T-helper 2 cell (primary cell): ENCODE measurements at regions not wholly inside any gene's neighbourhood (a gene's known extent, or its start where the extent isn't known, plus 50 kb on each side); places are given as distances from the start of the nearest gene placed in this dataset.

Experiments
- DNase-seq, 5 experiments: peaks; one replicate each; pipeline versions ENCODE4 v3.0.0 to v3.0.0-alpha.2; 2012 to 2022

DNA sequence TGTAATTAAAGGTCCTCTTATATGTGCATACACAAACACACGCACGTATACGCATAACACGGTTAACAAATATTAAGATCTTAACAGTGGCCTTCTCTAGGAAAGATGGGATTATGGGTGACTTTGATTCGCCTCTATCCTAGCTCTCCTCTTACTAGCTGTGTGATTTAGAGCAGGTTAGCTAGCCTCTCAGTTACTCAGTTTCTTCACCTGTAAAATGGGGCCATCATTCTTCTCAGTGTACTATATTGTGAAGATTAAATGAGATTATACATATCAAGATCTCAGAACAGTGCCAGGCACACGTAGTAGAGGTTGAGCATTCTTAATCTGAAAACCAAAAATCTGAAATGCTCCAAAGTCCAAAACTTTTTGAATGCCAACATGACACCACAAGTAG is 159.3 kb downstream of the BCOR start:
- no peak for DNase-seq

DNA sequence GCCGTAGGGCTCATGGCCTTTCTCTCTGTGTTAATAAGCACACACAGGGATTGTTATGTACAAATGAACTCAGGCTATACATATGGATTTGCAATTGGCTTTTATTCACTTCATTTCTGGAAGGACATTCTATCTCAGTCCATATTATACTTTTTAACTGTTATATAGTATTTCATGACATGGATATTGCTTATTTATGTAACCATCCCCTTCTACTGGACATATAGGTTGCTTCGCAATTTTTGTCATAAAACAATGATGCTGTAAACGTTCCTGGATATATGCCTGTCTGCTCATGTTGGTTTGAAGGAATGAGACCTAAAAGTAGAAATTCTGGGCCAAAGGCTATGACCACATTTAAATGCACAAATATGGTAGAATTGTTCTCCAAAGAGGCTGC is 158.1 kb downstream of the BCOR start:
- no peak for DNase-seq

DNA sequence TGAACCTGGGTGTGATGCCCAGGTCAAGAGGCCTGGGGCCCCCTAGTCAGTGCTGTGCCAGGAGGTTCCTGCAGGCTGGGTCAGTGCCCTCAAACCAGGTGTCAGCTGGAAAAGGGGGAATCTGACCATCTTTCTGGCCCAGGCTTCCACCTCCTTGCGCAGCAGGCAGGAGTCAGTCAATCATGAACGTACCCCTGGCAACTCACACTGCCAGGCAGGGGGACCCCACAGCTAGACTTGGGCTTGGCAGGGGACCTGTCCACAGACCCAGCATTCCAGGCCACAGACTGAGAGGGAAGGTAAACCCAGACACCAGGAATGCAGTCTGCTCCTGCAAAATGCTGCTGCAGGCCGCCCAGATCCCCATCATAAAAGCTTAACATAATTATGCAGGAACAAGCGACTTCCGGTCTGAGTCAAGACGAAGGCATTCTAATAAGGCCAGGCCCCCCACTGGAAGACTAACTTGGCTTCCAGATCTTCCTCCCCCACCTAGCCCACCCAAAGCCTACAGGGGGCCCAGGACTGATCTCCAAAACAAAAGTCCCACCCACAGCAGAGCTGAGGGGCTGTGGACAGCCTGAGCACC is 156.3 kb downstream of the BCOR start:
- DNase-seq = no peak

DNA sequence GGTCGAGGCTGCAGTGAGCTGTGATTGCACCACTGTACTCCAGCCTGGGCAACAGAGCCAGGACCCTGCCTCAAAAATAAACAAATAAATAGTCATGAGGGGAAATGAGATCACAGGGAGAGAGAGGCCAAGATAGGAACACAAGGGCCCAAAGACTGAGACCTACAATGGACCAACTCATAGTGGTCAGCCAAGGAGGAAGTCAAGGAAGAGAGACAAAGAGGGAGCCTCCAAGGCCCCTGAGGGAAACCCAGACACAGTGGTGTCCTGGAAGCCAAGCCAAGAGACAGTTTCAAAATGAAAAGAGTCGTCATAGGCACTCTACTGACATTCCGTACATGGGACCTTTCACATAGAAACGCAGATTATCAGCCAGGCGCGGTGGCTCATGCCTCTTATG is 153.3 kb downstream of the BCOR start:
- DNase-seq = no peak

DNA sequence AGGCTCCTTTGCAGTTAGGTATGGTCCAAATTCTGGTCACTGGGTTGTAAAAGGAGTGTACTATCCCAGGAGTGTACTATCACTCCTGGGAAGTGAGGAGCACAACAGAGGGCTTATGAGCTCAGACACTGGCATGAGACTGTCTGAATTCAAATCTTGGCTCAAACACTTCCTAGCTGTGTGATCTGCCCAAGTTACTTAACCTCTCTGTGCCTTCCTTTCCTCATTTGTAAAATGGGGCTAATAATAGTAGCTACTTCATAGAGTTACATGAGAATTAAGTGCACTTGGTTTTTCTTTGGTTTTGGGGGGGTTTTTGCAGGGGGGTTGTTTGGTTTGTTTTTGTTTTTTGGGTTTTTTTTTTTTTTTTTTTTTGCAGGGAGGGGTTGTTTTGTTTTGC is 152.0 kb downstream of the BCOR start:
- no peak for DNase-seq

DNA sequence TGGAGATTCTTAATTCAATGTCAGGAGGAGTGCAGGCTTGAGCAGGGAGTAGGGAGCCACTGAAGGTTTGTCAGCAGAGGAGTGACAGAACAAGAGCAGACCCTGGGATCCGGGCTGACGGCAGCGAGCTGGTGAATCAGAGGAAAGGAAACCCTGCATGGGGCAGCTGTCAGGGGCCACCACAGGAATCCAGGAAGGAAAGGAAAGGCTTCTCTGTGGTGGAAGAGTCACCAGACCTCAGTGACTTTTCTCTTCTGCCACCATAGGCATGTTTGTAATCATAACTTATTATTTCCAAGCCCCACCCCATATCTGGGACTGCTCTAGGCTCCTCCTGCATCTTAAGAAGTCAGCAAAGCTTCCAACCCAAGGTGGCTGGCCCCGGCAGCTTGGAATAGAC is 150.9 kb downstream of the BCOR start:
- DNase-seq = no peak

DNA sequence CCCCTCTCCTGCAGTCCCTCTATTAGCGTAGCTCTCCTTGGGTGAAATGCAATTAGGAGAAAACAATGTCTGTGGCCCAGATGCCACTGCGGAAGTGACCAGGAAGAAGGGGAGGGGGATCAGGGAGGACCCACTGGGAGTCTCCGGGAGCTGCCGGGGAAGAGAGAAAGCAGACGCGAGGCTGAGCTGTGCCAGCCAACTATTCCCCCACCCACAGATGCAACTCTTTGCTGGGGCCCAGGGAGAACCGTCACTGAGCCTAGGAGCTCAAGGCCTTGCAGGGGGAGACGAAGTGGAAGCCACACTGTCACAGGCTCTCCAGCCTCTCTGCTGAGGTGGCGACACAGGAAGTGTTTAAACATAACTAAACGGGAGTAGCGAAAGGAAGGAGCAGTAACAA is 149.2 kb downstream of the BCOR start:
- DNase-seq = no peak

DNA sequence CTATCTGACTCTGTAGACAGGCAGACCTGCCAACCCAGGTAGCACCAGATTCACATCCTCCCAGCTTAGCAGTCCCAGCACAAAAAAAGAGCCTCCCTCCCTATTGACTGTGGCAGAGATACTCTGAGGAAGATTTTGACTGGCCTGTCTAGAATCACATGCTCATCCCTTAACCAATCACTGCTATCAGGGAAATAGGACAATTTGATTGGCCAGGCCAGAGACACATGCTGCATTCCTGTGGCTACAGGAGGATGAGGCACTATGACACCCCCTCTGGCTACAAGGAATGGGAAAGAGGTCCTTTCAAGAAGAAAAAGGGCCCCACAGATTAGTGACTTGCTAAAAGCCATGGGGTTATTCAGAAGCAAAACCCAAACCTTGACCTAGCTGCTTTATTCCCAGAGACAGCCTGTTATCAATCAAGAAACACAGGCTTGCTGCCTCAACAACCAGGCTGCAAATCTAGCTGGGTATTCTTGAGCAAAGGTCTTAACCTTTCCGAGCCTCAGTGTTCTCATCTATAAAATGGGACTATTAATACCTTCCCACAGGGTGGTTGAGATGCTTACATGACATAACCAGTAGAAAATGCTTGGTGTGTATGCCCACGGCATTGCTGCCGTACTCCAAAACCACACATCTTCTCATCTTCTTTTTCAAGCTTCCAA is 147.6 kb downstream of the BCOR start:
- no peak for DNase-seq

DNA sequence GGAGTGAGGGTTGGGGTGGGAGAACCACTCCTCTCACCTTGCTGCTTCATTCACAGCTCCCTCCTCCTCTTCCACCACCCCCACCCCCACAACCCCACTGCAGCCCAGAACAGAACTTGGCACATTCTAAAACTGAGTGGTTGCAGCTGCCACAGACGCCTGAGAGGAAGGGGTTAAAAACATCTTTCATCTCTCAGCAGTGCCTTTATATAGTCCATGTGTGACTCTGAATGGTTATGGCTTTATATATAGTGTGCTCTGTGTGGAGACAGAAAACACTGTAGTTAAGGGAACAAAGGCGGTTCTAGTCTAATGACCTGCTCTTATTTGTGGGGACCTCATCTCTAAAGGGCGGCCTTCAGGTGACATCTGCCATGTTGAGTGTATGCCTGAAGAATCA is 144.8 kb downstream of the BCOR start:
- no peak for DNase-seq

DNA sequence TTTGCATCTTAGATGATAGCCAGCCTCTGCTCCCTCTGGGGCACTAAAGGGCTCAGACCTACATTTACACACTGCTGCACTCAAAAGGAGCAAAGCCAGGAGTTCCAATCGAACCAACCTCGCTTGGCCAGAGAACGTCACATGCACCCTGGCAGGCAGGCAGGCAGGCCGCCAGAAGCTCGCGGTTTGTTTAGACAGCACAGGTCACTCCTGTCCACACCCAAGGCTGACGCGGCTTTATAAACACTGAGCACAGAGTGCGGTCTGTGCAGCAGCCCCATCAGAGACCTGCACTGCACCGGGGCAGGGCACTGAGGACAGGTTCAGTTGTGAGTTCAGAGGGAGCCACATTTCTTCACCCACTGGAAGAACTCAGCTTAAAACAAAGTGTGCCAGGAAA is 143.9 kb downstream of the BCOR start:
- DNase-seq = no peak

DNA sequence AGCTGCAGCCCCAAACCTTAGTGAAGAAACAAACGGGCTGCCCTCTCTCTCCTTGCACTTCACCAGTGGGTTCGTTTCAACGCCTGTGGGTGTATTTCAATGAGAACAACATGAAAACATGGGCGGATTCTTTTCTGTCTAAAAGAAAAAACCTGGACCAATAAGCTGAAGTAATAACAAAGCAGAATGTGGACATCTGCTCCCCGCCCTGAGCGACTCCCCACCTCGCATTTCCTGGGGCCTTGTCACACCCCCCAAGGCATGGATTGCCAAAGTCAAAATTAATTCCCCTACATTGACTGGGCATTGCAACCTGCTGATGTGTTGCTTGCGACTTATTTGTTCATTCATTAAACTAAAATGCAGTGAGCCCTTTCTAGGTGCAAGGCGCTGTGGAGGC is 142.9 kb downstream of the BCOR start:
- DNase-seq = no peak

DNA sequence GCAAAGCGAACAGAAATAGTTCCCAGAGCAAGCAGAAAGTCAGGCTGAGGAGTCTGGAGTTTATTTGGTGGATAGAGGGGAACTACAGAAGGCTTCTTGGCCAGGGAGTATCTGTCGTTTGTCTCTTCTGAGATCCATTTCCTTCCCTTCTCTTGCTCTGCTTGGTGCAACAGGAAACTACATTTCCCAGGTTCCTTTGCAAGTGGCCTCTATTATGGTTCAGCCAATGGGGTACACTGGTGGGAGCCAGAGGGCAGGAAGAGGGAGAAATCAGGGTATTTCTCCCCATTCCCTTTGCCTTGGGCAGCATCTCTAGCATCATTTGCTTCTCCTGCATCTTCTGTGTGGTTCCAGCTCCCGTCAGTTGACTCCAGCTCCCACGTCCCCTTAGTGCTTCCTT is 142.1 kb downstream of the BCOR start:
- peak in 1 of 5 experiments; percentile 25 for DNase-seq

DNA sequence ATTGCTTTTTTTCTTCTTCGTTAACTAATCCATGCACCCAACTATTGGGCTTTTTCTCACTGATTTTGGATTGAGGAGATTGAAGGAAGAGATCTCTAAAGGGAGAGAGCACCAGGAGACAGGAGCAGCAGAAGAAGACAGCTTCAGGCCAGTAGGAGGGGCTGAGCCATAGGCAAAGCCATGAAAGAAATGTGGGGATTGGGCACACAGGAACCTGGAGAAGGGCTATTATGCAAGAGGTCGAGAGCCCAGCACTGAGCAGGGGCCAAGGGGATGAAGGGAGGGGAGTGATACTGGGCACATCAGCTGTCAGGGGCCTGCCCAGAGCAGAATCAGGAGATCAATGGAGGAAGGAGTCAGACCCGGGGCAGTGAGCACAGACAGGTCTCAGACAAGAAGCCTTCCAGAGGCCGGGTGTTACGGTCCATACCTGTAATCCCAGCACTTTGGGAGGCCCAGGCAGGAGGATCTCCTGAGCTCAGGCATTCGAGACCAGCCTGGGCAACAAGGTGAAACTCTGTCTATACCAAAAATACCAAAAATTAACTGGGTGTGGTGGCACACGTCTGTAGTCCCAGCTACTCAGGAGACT is 140.9 kb downstream of the BCOR start:
- no peak for DNase-seq

DNA sequence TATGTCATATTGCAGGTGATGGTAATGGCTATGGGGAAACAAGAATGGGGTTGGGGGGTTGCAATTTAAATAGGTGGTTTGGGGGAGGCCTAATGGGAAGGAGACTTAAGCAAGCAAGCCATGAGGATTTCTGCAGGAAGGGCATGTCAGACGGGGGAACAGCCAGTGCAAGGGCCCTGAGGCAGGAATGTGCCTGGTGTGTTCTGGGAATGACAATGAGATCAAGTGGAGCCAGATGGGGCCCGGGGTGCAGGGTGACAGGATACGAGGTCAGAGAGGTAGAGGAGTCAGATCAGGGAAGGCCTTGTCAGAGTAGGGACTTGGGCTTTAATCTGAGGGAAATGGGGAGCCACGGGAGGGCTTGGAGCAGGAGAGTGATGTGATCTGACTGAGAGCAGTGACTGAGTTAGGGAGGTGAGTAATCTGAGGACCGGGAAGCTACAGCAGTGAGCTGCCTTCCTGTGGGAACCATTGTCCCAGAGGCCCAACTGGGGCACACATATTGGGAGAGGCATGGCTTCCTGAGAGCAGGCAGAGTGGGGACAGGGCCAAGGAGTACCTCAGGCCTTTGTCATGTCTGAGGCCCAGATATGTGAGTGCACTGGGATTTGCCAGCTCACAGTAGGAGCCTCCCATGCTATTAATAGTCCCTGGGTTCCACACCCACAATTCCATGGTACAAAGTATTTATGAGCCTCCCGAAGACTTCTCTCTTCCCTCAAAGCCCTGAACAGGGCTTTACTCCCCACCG is 139.8 kb downstream of the BCOR start:
- no peak for DNase-seq

DNA sequence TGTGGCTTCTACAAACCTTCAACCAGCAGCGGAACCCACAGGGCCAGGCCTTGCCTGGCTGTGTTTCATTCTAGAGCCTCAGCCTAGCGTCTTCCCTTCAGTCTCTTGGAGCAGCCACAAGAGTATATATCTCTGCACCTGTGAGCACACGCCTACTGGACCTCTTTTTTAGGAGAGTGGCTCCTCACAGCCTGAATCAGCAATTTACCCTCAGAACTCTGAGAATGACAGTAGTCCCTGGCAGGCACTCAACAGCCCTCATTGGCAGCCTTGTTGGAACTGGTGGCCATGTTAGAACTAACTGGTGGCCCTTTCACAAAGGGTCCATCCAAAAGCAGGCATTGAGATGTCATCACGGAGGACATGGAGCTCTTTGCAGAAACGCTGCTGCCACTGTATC is 138.9 kb downstream of the BCOR start:
- DNase-seq = no peak

DNA sequence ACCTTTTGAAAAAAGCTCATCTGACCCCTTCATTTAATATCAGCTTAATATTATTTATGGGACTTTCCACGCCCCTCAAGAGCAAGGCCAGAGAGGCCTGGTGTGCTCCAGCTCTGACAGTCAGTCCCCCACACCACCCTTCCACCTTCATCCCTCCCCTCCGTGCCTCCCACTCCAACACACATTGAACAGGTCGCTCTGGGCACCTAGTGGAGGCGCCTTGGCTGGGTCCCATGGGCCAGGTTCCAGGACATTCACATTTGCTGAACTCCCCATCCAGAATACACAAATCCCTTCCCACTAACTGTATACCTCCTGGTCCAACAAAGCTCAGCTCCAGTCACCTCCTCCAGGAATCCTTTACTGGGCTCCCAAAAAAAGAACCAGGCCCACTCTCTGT is 137.5 kb downstream of the BCOR start:
- DNase-seq = no peak

DNA sequence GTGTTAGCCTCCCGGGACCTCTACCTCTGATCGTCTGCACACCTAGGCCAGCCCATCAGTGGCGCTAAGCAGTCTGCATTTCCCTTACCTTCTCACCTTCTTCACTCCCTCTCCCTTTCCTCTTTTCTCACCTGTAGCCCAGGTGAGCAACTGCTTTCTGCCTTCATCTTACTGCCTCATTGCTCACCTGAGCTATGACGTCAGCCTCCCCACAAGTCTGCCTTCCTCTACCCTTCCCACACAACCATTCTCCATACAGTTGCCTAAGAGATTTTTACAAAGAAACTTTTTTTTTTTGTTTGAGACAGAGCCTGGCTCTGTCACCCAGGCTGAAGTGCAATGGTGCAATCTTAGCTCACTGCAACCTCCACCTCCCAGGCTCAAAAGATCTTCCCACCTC is 136.3 kb downstream of the BCOR start:
- no peak for DNase-seq

DNA sequence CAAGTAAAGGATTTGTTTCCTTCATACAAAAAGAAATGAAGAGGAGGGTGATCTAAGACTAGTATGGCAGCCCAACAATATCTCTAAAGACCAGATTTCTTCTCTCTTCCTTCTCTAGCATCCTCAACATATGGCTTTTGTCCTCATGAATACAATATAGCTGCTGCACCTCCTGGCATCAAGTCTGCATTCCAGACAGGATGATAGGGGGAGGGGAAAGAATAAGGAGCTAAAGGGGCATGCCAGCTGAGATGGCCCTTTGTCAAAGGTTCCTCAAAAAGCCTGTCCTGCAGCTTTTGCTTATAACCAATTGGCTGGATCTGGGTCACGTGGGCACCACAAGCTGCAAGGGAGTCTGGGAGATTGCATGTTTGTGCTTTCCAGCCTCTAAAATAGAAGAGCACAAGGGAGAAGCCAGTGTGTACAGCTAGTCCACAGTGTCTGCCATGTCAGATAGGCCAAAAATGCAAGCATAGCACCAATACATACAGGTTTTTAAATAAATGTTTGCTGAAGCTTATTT is 132.6 kb downstream of the BCOR start:
- no peak for DNase-seq

DNA sequence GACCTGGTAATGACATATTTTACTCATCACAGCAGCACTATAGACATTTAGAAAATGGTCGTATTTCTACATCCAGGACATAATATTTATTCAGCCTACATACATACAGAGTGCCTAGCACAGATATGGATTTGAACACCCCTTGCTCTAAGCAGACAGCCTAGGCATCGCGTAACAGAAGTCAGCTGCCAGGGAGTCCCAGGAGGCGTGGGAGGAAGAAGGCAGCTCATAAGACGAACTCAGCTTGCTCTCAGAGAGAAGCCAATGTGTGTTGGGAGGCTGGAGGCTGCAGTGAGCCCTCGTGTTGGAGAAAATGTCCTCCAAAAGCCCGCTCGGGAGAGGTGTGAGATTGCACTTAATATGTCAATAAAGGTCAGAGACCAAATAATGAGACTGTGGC is 131.6 kb downstream of the BCOR start:
- DNase-seq = no peak

DNA sequence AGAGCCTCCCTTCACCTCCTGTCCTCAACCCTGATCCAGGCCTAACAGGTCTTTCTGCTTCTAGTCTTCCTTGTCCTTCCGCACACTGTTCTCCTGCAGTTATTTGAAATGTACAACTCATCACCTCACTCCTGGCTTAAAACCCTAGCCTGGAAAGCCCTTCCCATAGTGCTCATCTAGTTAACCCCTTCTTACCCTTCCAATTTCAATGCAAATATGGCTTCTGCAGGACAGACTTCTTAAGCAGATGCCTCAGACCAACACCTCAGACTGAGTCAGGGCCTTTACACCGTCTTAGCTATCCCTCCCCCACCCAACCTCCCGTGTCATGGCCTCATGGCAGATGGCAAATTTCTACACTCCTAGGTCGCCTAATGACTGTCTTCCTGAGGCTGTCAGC is 130.4 kb downstream of the BCOR start:
- no peak for DNase-seq

DNA sequence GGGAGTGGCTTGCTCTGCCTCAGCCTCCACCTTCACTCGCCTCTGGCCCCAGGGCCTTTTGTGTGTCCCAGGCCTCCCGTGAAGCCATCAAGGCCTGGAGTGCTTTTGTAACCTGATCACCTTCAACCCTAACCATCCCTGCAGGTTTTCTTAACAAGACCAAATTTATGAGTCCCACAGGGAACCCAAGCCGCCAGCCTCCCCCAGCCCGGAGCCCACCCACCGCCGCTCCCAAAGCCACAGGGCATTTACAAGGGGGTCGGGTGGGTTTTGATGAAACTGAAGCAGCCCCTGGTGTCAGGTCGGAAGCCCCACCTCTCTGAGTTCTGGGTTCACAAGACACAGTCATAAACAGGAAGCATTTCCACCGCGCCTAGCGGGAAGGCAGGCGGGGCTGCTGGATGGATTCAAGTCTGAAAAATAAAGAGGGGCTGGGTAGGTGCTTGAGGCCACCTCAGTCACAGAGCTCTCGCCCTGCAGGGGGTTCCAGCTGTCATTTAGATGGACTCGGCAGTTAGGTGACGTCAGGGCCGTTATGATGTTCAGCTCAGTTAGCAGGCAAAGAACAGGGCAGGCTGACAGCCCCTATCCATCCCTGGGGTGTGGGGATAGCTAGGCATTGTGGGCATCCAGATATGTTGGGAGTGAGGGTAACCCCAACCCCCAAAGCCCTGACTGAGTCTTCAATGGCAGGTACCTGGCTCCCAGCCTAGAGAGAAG is 128.5 kb downstream of the BCOR start:
- peak in 1 of 5 experiments; percentile 41 for DNase-seq

DNA sequence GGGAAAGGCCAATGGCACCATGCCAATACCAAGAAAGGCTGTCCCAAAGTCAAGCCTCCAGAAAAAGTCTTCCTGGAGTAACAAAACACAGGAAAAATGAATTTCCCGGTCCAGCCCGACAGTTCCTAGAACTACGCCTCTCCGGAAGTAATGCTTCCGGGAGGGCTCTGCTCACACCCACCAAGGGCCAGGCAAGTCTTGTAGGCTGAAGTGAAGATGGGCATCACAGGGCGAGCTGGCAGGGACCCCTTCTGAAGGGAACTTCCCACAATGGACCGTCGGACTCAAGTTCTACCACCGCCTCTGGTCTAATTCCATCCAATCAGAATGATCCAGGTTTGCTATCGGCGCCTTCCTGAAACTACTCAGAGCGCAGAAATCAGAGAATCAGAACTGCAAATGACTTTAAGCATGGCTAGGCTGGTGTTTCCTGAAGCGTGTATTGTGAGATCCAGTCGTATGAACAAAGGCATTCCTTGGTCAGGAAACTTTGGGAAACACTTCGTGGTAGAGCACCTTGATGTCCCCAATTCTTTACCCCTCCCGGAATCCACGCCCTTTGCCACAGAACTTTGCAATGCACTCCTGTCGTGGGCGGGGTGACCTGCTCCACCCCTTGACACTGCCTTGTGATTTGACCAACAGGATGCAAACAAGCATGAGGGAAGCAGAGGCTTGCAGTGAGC is 127.8 kb downstream of the BCOR start:
- no peak for DNase-seq
